SK-N-SH treated with all-trans-retinoic acid at 6 μM for 48 hours (cell line): ENCODE measurements at regions not wholly inside any gene's neighbourhood (a gene's known extent, or its start where the extent isn't known, plus 50 kb on each side); places are given as distances from the start of the nearest gene placed in this dataset.

Experiments used
- ARNTL ChIP-seq: fragments of 450-650 bp; formaldehyde crosslinking; IDR thresholded peaks from 2 replicates; pipeline ENCODE4 v1.5.0; 2020; ENCODE audit warnings: low read depth, mild to moderate bottlenecking, moderate library complexity, borderline replicate concordance
- CREB5 ChIP-seq: fragments of 250-450 bp; sonication (Bioruptor Pico); IDR thresholded peaks from 2 replicates; pipeline ENCODE4 v1.5.1; 2020; ENCODE audit warnings: low read depth, mild to moderate bottlenecking, moderate library complexity
- ESRRG ChIP-seq: fragments of 250-450 bp; sonication (Bioruptor Pico); IDR thresholded peaks from 2 replicates; pipeline ENCODE4 v1.6.1; 2021; ENCODE audit warnings: mild to moderate bottlenecking
- ISL1 ChIP-seq: fragments of 250-450 bp; sonication (Bioruptor Pico); IDR thresholded peaks from 2 replicates; pipeline ENCODE4 v2.1.2; 2022; ENCODE audit warnings: mild to moderate bottlenecking, moderate library complexity
- POU6F1 ChIP-seq: fragments of 250-450 bp; sonication (Bioruptor Pico); IDR thresholded peaks from 2 replicates; pipeline ENCODE4 v1.8.0; 2021; ENCODE audit warnings: low read depth, mild to moderate bottlenecking, moderate library complexity, borderline replicate concordance
- RARB ChIP-seq: fragments of 250-450 bp; sonication (Bioruptor Pico); IDR thresholded peaks from 2 replicates; pipeline ENCODE4 v1.8.0; 2021; ENCODE audit warnings: mild to moderate bottlenecking, moderate library complexity
- TOX ChIP-seq: fragments of 250-450 bp; sonication (Bioruptor Pico); IDR thresholded peaks from 2 replicates; pipeline ENCODE4 v1.8.0; 2021; ENCODE audit warnings: mild to moderate bottlenecking, moderate library complexity, borderline replicate concordance

GRCh38 chr3:8352475-8352874, 149.1 kb upstream of the LMCD1 start:
- TF ChIP-seq CREB5 = no peak
- no peak for TF ChIP-seq ISL1
- TF ChIP-seq TOX = no peak
- TF ChIP-seq RARB = no peak
- no peak for TF ChIP-seq ESRRG (CRISPR knock-in tag)
- no peak for TF ChIP-seq ARNTL (CRISPR knock-in tag)
- TF ChIP-seq POU6F1 (CRISPR knock-in tag) = no peak
